ENCODE measurements at regions not wholly inside any gene's neighbourhood (a gene's known extent, or its start where the extent isn't known, plus 50 kb on each side); places are given as distances from the start of the nearest gene placed in this dataset.

DNA sequence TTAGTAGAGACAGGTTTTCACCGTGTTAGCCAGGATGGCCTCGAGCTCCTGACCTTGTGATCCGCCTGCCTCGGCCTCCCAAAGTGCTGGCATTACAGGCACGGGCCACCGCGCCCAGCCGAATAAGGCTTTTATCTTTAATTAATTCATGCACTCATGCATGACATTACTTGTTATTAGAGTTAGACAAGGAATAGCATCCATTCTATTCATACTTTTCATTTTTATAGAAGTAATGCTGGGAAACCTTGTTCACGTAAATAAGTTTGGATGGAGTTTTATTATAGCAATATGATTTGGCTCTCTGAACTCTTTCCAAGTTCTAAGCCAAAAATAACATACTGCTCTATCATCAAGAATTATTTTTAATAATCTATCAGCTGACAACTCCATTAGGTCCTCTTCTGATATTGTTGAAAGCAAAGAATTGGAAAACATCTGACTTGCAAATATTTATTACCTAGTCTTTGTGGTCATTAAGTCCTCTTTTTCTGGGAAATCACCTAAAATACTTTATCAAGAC, 168.8 kb upstream of the CCND2 start:
- no peaks in the 10 kb centered on the region for H4K20me1 ChIP-seq (ENCODE audit: insufficient read depth)
- no peaks in the 10 kb centered on the region for H3K79me2 ChIP-seq (ENCODE audit: insufficient read depth, low read depth)
- H3K36me3 ChIP-seq (ENCODE audit: insufficient read depth): no peaks in the 10 kb centered on the region
- no peaks in the 10 kb centered on the region for H3K27me3 ChIP-seq (ENCODE audit: insufficient read depth, low read depth)
- no peak overlapping the region for H3K27ac ChIP-seq
- peaks cover 22% of the 10 kb centered on the region for H3K4me1 ChIP-seq (ENCODE audit: low read depth, poor library complexity, severe bottlenecking)
- no peak overlapping the region for H3K9ac ChIP-seq
- H3K4me2 ChIP-seq: no peak overlapping the region
- no peak overlapping the region for H3K4me3 ChIP-seq (IDR thresholded peaks at IDR 0.05; ENCODE audit: insufficient read depth, low read depth, low read length)
- TF ChIP-seq, protein P1, sequence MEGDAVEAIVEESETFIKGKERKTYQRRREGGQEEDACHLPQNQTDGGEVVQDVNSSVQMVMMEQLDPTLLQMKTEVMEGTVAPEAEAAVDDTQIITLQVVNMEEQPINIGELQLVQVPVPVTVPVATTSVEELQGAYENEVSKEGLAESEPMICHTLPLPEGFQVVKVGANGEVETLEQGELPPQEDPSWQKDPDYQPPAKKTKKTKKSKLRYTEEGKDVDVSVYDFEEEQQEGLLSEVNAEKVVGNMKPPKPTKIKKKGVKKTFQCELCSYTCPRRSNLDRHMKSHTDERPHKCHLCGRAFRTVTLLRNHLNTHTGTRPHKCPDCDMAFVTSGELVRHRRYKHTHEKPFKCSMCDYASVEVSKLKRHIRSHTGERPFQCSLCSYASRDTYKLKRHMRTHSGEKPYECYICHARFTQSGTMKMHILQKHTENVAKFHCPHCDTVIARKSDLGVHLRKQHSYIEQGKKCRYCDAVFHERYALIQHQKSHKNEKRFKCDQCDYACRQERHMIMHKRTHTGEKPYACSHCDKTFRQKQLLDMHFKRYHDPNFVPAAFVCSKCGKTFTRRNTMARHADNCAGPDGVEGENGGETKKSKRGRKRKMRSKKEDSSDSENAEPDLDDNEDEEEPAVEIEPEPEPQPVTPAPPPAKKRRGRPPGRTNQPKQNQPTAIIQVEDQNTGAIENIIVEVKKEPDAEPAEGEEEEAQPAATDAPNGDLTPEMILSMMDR (conservative IDR thresholded peaks at IDR 0.05; ENCODE audit: low read depth, low read length): no peak
- H2AFZ ChIP-seq (ENCODE audit: low read depth): no peak overlapping the region

DNA sequence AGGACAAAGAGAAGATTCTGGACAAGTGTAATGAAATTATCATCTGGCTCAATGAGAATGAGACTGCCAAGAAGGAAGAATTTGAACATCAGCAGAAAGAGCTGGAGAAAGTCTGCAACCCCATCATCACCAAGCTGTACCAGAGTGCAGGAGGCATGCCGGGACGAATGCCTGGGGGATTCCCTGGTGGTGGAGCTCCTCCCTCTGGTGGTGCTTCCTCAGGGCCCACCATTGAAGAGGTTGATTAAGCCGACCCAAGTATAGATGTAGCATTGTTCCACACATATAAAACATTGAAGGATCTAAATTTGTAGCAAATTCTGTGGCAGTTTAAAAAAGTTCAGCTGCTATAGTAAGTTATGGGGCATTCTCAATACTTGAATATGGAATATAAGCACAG, 174.3 kb upstream of the CCND2 start:
- Histone ChIP-seq H2AFZ (ENCODE audit: low read depth) (no peak overlapping the region), H3K4me2 (no peak overlapping the region), H3K27ac (no peak overlapping the region), H3K4me3 (IDR thresholded peaks at IDR 0.05; ENCODE audit: insufficient read depth, low read depth, low read length) (no peak overlapping the region), H3K4me1 (ENCODE audit: low read depth, poor library complexity, severe bottlenecking) (no peaks in the 10 kb centered on the region), H3K27me3 (ENCODE audit: insufficient read depth, low read depth) (no peaks in the 10 kb centered on the region), H3K79me2 (ENCODE audit: insufficient read depth, low read depth) (no peaks in the 10 kb centered on the region), H3K9ac (no peak overlapping the region), H4K20me1 (ENCODE audit: insufficient read depth) (no peaks in the 10 kb centered on the region), H3K36me3 (ENCODE audit: insufficient read depth) (no peaks in the 10 kb centered on the region)
- TF ChIP-seq, protein P1 (conservative IDR thresholded peaks at IDR 0.05; ENCODE audit: low read depth, low read length): no peak

DNA sequence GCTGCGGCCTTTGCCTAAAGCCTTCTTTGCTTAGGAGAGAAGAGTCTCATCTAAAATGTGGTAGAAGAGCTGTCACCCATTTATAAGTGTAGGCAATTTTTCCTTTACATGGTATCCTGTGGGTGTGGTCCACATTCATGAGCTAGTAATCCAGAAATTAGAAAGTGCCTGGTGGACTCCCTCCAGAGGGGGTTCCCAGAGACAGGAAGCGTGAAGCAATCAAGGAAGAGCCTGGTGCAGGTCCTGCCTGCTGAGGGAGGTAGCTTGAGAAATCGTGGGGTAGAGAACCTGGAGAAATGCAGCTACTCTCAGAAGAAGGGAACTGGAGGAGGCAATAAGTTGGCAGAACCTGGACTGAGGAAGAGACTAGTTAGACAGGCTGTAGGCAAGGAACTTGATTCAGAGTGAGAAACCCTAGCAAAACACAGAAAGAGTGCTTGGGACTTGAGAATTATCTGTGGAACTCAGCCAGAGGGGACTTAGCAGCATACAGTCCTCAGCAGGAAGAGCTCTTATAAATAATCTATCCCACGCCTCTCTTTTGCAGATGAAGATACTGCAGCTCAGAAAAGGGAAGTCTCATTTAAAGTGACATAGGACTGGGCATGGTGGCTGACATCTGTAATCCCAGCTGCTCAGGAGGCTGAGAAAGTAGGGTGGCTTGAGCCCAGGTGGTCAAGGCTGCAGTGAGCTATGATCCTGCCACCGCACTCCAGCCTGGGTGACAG, 182.4 kb upstream of the CCND2 start:
- Histone ChIP-seq H3K4me1 (ENCODE audit: low read depth, poor library complexity, severe bottlenecking) (no peaks in the 10 kb centered on the region), H3K27ac (no peak overlapping the region), H3K36me3 (ENCODE audit: insufficient read depth) (no peaks in the 10 kb centered on the region), H2AFZ (ENCODE audit: low read depth) (no peak overlapping the region), H4K20me1 (ENCODE audit: insufficient read depth) (no peaks in the 10 kb centered on the region), H3K9ac (no peak overlapping the region), H3K27me3 (ENCODE audit: insufficient read depth, low read depth) (no peaks in the 10 kb centered on the region), H3K4me2 (no peak overlapping the region), H3K79me2 (ENCODE audit: insufficient read depth, low read depth) (no peaks in the 10 kb centered on the region), H3K4me3 (IDR thresholded peaks at IDR 0.05; ENCODE audit: insufficient read depth, low read depth, low read length) (no peak overlapping the region)
- TF ChIP-seq, protein P1 (conservative IDR thresholded peaks at IDR 0.05; ENCODE audit: low read depth, low read length): no peak

DNA sequence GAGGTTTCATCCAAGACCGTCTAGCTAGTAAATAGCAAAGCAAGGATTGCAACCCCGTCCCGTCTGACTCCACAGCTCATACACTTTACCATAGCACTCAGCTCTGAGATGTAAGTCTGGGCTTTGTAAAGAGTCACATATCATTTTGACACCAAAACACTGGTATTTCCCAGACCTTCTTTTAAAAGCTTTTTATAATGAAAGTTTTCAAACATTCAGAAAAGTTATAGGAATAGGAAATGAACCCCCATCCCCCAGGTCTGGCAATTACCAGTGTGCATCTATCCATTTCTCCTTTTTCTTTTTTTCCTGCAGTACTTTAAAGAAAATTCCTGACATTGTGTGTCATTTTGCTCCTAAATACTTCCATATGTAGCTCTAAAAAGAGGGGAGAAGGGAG, 183.6 kb upstream of the CCND2 start:
- no peak overlapping the region for H3K27ac ChIP-seq
- H3K4me1 ChIP-seq (ENCODE audit: low read depth, poor library complexity, severe bottlenecking): no peaks in the 10 kb centered on the region
- H4K20me1 ChIP-seq (ENCODE audit: insufficient read depth): no peaks in the 10 kb centered on the region
- H2AFZ ChIP-seq (ENCODE audit: low read depth): no peak overlapping the region
- H3K4me3 ChIP-seq (IDR thresholded peaks at IDR 0.05; ENCODE audit: insufficient read depth, low read depth, low read length): no peak overlapping the region
- H3K79me2 ChIP-seq (ENCODE audit: insufficient read depth, low read depth): no peaks in the 10 kb centered on the region
- no peak overlapping the region for H3K4me2 ChIP-seq
- H3K27me3 ChIP-seq (ENCODE audit: insufficient read depth, low read depth): no peaks in the 10 kb centered on the region
- no peak overlapping the region for H3K9ac ChIP-seq
- H3K36me3 ChIP-seq (ENCODE audit: insufficient read depth): no peaks in the 10 kb centered on the region
- TF ChIP-seq, protein P1 (conservative IDR thresholded peaks at IDR 0.05; ENCODE audit: low read depth, low read length): no peak

Measured in KMS-11 (cell line).